A549 (cell line): ENCODE measurements at regions not wholly inside any gene's neighbourhood (a gene's known extent, or its start where the extent isn't known, plus 50 kb on each side); places are given as distances from the start of the nearest gene placed in this dataset.

ENCODE experiments used
- EHMT2 ChIP-seq: fragments of 200-600 bp; sonication (generic); IDR thresholded peaks from 2 replicates; pipeline ENCODE4 v1.6.1; 2016; ENCODE audit warnings: antibody characterized with exemption, low read depth, mild to moderate bottlenecking, moderate library complexity
- ESRRA ChIP-seq: fragments of 150-350 bp; IDR thresholded peaks from 2 replicates; pipeline ENCODE4 v1.6.1; 2014; ENCODE audit warnings: mild to moderate bottlenecking, low read length, borderline replicate concordance
- HMGXB4 ChIP-seq: fragments of 250-450 bp; sonication (Bioruptor Pico); IDR thresholded peaks from 2 replicates; pipeline ENCODE4 v1.5.0; 2021; ENCODE audit warnings: mild to moderate bottlenecking, moderate library complexity, borderline replicate concordance
- POLR2A ChIP-seq: IDR thresholded peaks from 2 replicates; pipeline ENCODE4 v1.6.1; 2012; ENCODE audit warnings: mild to moderate bottlenecking, low read length
- RCOR1 ChIP-seq: fragments of 150-350 bp; IDR thresholded peaks from 2 replicates; pipeline ENCODE4 v1.6.1; 2014; ENCODE audit warnings: antibody characterized with exemption, low read length, low read depth
- RFX5 ChIP-seq: fragments of 450-650 bp; IDR thresholded peaks from 2 replicates; pipeline ENCODE4 v1.7.1; 2014; ENCODE audit warnings: antibody characterized with exemption, mild to moderate bottlenecking, moderate library complexity
- SMC3 ChIP-seq: fragments of >200 bp; sonication (Bioruptor Twin); formaldehyde crosslinking; IDR thresholded peaks from 3 replicates; pipeline ENCODE4 v1.6.1; 2018; ENCODE audit warnings: inconsistent platforms
- TF ChIP-seq, protein P1 (sequence below): fragments of >200 bp; sonication (Bioruptor Twin); formaldehyde crosslinking; IDR thresholded peaks from 3 replicates; pipeline ENCODE4 v1.5.1; 2016
- TF ChIP-seq, protein P2 (sequence below): fragments of 450-650 bp; IDR thresholded peaks from 2 replicates; pipeline ENCODE4 v1.6.1; 2014; ENCODE audit warnings: antibody characterized with exemption

- TF ChIP-seq EHMT2 (no peak), POLR2A (no peak), HMGXB4 (no peak), RFX5 (no peak), RCOR1 (no peak), ESRRA (no peak), SMC3 (no peak)
- TF ChIP-seq, protein P1, sequence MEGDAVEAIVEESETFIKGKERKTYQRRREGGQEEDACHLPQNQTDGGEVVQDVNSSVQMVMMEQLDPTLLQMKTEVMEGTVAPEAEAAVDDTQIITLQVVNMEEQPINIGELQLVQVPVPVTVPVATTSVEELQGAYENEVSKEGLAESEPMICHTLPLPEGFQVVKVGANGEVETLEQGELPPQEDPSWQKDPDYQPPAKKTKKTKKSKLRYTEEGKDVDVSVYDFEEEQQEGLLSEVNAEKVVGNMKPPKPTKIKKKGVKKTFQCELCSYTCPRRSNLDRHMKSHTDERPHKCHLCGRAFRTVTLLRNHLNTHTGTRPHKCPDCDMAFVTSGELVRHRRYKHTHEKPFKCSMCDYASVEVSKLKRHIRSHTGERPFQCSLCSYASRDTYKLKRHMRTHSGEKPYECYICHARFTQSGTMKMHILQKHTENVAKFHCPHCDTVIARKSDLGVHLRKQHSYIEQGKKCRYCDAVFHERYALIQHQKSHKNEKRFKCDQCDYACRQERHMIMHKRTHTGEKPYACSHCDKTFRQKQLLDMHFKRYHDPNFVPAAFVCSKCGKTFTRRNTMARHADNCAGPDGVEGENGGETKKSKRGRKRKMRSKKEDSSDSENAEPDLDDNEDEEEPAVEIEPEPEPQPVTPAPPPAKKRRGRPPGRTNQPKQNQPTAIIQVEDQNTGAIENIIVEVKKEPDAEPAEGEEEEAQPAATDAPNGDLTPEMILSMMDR, result no peak
- TF ChIP-seq, protein P2, sequence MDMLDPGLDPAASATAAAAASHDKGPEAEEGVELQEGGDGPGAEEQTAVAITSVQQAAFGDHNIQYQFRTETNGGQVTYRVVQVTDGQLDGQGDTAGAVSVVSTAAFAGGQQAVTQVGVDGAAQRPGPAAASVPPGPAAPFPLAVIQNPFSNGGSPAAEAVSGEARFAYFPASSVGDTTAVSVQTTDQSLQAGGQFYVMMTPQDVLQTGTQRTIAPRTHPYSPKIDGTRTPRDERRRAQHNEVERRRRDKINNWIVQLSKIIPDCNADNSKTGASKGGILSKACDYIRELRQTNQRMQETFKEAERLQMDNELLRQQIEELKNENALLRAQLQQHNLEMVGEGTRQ, result no peak
Observed at GRCh38 chr3:63766261-63766660, 52.8 kb upstream of the C3orf49 start.
